ENCODE measurements at regions not wholly inside any gene's neighbourhood (a gene's known extent, or its start where the extent isn't known, plus 50 kb on each side); places are given as distances from the start of the nearest gene placed in this dataset.

- H3K4me3 Mint-ChIP-seq: no peak overlapping the region
- no peaks in the 10 kb centered on the region for H3K4me1 Mint-ChIP-seq (ENCODE audit: low read depth)
- no peak for TF ChIP-seq CTCF (IDR thresholded peaks at IDR 0.05)
- ATAC-seq (no peak), DNase-seq (no peak)
- intact Hi-C loops (cut with micrococcal nuclease): no loop called here
- no peaks in the 10 kb centered on the region for H3K36me3 Mint-ChIP-seq (ENCODE audit: low read depth)
- ChIA-PET POLR2A (no interaction called here), CTCF (no interaction called here)
- no peak overlapping the region for H3K27ac Mint-ChIP-seq
- H3K27me3 Mint-ChIP-seq: peaks cover 11% of the 10 kb centered on the region
- H3K9me3 Mint-ChIP-seq: no peaks in the 10 kb centered on the region
These were observed 57.9 kb downstream of the FBXO2 start for GRCh38 chr1:11596295-11596694.

GRCh38 chr1:11595285-11595684 is 58.9 kb downstream of the FBXO2 start:
- H3K4me1 Mint-ChIP-seq (ENCODE audit: low read depth): no peaks in the 10 kb centered on the region
- H3K36me3 Mint-ChIP-seq (ENCODE audit: low read depth): no peaks in the 10 kb centered on the region
- POLR2A ChIA-PET: no interaction called here
- no peak overlapping the region for H3K27ac Mint-ChIP-seq
- DNase-seq: no peak
- no peaks in the 10 kb centered on the region for H3K9me3 Mint-ChIP-seq
- no peak overlapping the region for H3K4me3 Mint-ChIP-seq
- intact Hi-C loops (cut with micrococcal nuclease): no loop called here
- TF ChIP-seq CTCF (IDR thresholded peaks at IDR 0.05): no peak
- CTCF ChIA-PET: no interaction called here
- peaks cover 9% of the 10 kb centered on the region for H3K27me3 Mint-ChIP-seq
- no peak for ATAC-seq

GRCh38 chr1:11594625-11595024 is 59.6 kb downstream of the FBXO2 start:
- Mint-ChIP-seq H3K4me1 (ENCODE audit: low read depth) (no peaks in the 10 kb centered on the region), H3K36me3 (ENCODE audit: low read depth) (no peaks in the 10 kb centered on the region), H3K4me3 (no peak overlapping the region), H3K9me3 (no peaks in the 10 kb centered on the region), H3K27ac (no peak overlapping the region), H3K27me3 (peaks cover 9% of the 10 kb centered on the region)
- ChIA-PET CTCF (no interaction called here), POLR2A (no interaction called here)
- no peak for DNase-seq
- no peak for TF ChIP-seq CTCF (IDR thresholded peaks at IDR 0.05)
- intact Hi-C loops (cut with micrococcal nuclease): no loop called here
- no peak for ATAC-seq

GRCh38 chr1:11594222-11594621 is 60.0 kb downstream of the FBXO2 start:
- peaks cover 9% of the 10 kb centered on the region for H3K27me3 Mint-ChIP-seq
- H3K4me1 Mint-ChIP-seq (ENCODE audit: low read depth): no peaks in the 10 kb centered on the region
- H3K4me3 Mint-ChIP-seq: no peak overlapping the region
- no peak for TF ChIP-seq CTCF (IDR thresholded peaks at IDR 0.05)
- no peaks in the 10 kb centered on the region for H3K36me3 Mint-ChIP-seq (ENCODE audit: low read depth)
- no peak for ATAC-seq
- CTCF ChIA-PET: no interaction called here
- POLR2A ChIA-PET: no interaction called here
- no peak for DNase-seq
- H3K27ac Mint-ChIP-seq: no peak overlapping the region
- intact Hi-C loops (cut with micrococcal nuclease): no loop called here
- no peaks in the 10 kb centered on the region for H3K9me3 Mint-ChIP-seq

- POLR2A ChIA-PET: no interaction called here
- TF ChIP-seq CTCF (IDR thresholded peaks at IDR 0.05): no peak
- CTCF ChIA-PET: no interaction called here
- H3K36me3 Mint-ChIP-seq (ENCODE audit: low read depth): no peaks in the 10 kb centered on the region
- ATAC-seq (no peak), DNase-seq (no peak)
- H3K27me3 Mint-ChIP-seq: peaks cover 10% of the 10 kb centered on the region
- no peak overlapping the region for H3K4me3 Mint-ChIP-seq
- no peaks in the 10 kb centered on the region for H3K4me1 Mint-ChIP-seq (ENCODE audit: low read depth)
- H3K9me3 Mint-ChIP-seq: no peaks in the 10 kb centered on the region
- no peak overlapping the region for H3K27ac Mint-ChIP-seq
- intact Hi-C loops (cut with micrococcal nuclease): no loop called here
These were observed 61.5 kb downstream of the FBXO2 start for GRCh38 chr1:11592752-11593151.

All from activated CD8-positive, alpha-beta T cell treated with anti-CD3 and anti-CD28 coated beads for 36 hours (primary cell).